Testis (tissue), 2 donors: ENCODE measurements at regions not wholly inside any gene's neighbourhood (a gene's known extent, or its start where the extent isn't known, plus 50 kb on each side); places are given as distances from the start of the nearest gene placed in this dataset.
"Not testable (repeated sequence)": the region's sequence is repeated elsewhere in the genome, so short reads cannot be mapped to it uniquely, and the experiment has no call there.

Experiments used
- DNase-seq: peaks from one replicate; pipeline ENCODE4 v3.0.0-alpha.2; 2019
- H3K27ac ChIP-seq, 2 donors: fragments of 200-600 bp; sonication (generic); one replicate each; pipeline ENCODE4 v1.5.1; 2019
- H3K27me3 ChIP-seq: fragments of 200-600 bp; sonication (generic); one replicate; pipeline ENCODE4 v1.5.1; 2019
- H3K36me3 ChIP-seq: fragments of 200-600 bp; sonication (generic); one replicate; pipeline ENCODE4 v1.5.1; 2017; ENCODE audit warnings: low read depth; ENCODE audit errors: missing control alignments
- H3K4me1 ChIP-seq: fragments of 200-600 bp; sonication (generic); one replicate; pipeline ENCODE4 v1.5.1; 2019
- H3K4me3 ChIP-seq, 2 donors: fragments of 200-600 bp; sonication (generic); one replicate each; pipeline ENCODE4 v1.5.1; 2017 to 2019
- H3K9me3 ChIP-seq: fragments of 200-600 bp; sonication (generic); one replicate; pipeline ENCODE4 v1.5.1; 2017
- CTCF ChIP-seq, 3 experiments: fragments of 450-650 bp in 2 of 3; fragments of 200-600 bp in 1 of 3; sonication (generic) in 1 of 3; IDR thresholded peaks; one replicate each; pipeline ENCODE4 v1.5.1; 2016 to 2019; ENCODE audit warnings: antibody characterized with exemption in 3 of 3, mild to moderate bottlenecking in 2 of 3, moderate library complexity in 1 of 3
- POLR2A ChIP-seq: fragments of 450-650 bp; IDR thresholded peaks from one replicate; pipeline ENCODE4 v1.6.1; 2017; ENCODE audit warnings: antibody characterized with exemption, mild to moderate bottlenecking, moderate library complexity
- WGBS, 2 donors: methylation state at CpG; one replicate each; pipeline ENCODE4 v1.1.5; 2018; 5-methylcytosine and 5-hydroxymethylcytosine counted together
- intact Hi-C: fragments of 100-400 bp; cut with DNase I; formaldehyde crosslinking; loops from one replicate; pipeline ENCODE4 v1.15.1; 2023; ENCODE audit warnings: low total_unique reads

- no peak for DNase-seq
- intact Hi-C loops, result no loop called here
- TF ChIP-seq POLR2A, result no peak
- WGBS, 2 donors, result 81 to 82% methylated on average over 6 of the region's 6 CpGs
- H3K4me3 ChIP-seq, result no peak overlapping the region
- no peaks in the 10 kb centered on the region for H3K36me3 ChIP-seq
- H3K27ac ChIP-seq, result no peak overlapping the region
- no peaks in the 10 kb centered on the region for H3K9me3 ChIP-seq
- H3K4me1 ChIP-seq, result no peaks in the 10 kb centered on the region
- no peaks in the 10 kb centered on the region for H3K27me3 ChIP-seq
These were observed 820.2 kb downstream of the TRIML1 start for GRCh38 chr4:188959424-188959823.

DNA sequence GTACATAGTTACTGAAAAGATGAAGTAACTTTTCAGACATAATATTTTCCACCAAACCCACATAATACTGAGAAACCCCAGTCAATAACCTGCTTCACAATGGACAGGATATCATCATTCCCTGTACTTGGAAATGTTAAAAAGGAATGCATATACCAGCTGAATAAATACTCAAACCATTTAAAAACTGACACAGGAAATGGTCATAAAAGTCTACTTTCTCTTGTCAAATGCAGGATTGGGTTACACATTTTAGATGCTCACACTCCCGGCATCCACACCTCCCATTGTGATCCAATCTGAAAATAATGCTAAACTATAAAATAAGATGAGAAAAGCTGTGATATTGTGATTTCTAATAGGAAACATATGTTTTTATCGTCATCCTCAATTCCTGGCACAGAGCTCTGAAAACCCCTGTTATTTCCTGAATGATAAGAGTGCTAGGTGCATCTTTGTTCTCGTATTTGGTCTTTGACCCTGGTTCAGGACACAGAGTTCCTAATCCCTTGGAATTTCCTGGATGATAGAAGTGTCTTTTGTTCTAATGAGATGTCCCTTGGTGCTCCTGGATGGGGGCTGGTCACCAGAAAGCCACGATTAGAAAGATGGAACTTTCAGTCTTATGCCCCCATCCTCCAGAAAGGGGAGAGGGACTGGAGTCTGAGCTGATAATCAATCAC is 821.3 kb downstream of the TRIML1 start:
- 34 to 35% methylated on average over 4 of the region's 4 CpGs for WGBS, 2 donors
- H3K4me1 ChIP-seq, result no peaks in the 10 kb centered on the region
- H3K4me3 ChIP-seq, result no peak overlapping the region
- no peaks in the 10 kb centered on the region for H3K9me3 ChIP-seq
- TF ChIP-seq POLR2A (no peak), CTCF (IDR thresholded peaks at IDR 0.05) (no peak)
- no peak overlapping the region for H3K27ac ChIP-seq
- intact Hi-C loops, result no loop called here
- H3K27me3 ChIP-seq, result no peaks in the 10 kb centered on the region
- DNase-seq, result no peak
- no peaks in the 10 kb centered on the region for H3K36me3 ChIP-seq

DNA sequence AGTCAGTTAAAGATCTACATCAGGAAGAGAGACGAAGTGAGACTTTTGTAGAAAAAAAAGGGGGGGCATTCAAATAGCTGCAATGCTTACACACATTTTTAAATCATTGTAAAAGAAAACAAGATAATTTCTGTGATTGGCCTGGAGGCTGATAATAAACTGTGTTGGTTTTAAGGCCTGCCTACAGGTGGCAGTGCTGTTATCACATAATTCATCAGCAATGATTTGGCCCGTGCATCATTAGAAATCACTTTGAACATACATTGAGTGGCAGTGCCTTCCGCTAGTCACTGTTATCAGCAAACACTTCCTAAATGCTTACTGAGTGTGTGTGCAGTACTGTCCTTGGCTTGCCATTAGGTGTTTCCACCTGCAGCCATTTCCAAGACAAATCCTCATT is 831.9 kb downstream of the TRIML1 start:
- H3K9me3 ChIP-seq, result no peaks in the 10 kb centered on the region
- WGBS, 2 donors, result 50% methylated on average over 3 of the region's 3 CpGs
- no peak for DNase-seq
- TF ChIP-seq CTCF (IDR thresholded peaks at IDR 0.05) (no peak), POLR2A (no peak)
- peaks cover 2% of the 10 kb centered on the region for H3K4me1 ChIP-seq
- H3K27ac ChIP-seq, result no peak overlapping the region
- H3K27me3 ChIP-seq, result no peaks in the 10 kb centered on the region
- no peak overlapping the region for H3K4me3 ChIP-seq
- no peaks in the 10 kb centered on the region for H3K36me3 ChIP-seq
- intact Hi-C loops, result no loop called here

DNA sequence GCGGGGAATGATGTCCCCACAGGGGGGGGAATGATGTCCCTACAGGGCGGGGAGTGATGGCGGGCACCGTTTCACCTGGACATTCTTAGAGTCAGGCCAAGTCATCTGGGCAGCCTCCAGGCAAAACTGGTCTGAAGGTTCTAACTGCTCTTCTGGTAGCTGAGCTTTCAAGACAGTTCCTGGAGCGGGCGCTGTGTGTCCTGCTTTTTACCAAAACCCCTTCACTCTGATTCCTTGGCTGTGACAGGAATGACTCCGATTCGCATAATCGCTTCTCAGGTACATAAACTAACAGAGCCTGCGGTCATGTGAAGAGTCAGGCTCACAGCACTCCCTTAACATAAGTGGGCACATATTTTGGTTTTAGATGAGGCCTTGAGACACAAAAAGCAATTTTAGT is 836.0 kb downstream of the TRIML1 start:
- TF ChIP-seq POLR2A (no peak), CTCF (IDR thresholded peaks at IDR 0.05) (no peak)
- DNase-seq, result no peak
- Histone ChIP-seq H3K27ac (no peak overlapping the region), H3K4me3 (no peak overlapping the region), H3K27me3 (no peaks in the 10 kb centered on the region), H3K9me3 (no peaks in the 10 kb centered on the region), H3K4me1 (peaks cover 4% of the 10 kb centered on the region), H3K36me3 (no peaks in the 10 kb centered on the region)
- intact Hi-C loops, result no loop called here
- WGBS, 2 donors, result 76 to 88% methylated on average over 8 to 9 of the region's 10 CpGs

- WGBS, 2 donors, result 0 to 13% methylated on average over 2 of the region's 2 CpGs
- Histone ChIP-seq H3K9me3 (no peaks in the 10 kb centered on the region), H3K4me3 (no peak overlapping the region), H3K27ac (no peak overlapping the region), H3K36me3 (no peaks in the 10 kb centered on the region), H3K4me1 (peaks cover 4% of the 10 kb centered on the region), H3K27me3 (no peaks in the 10 kb centered on the region)
- DNase-seq, result no peak
- no peak for TF ChIP-seq CTCF (IDR thresholded peaks at IDR 0.05)
- TF ChIP-seq POLR2A, result no peak
- intact Hi-C loops, result no loop called here
These were observed 837.4 kb downstream of the TRIML1 start for GRCh38 chr4:188976644-188977115.

DNA sequence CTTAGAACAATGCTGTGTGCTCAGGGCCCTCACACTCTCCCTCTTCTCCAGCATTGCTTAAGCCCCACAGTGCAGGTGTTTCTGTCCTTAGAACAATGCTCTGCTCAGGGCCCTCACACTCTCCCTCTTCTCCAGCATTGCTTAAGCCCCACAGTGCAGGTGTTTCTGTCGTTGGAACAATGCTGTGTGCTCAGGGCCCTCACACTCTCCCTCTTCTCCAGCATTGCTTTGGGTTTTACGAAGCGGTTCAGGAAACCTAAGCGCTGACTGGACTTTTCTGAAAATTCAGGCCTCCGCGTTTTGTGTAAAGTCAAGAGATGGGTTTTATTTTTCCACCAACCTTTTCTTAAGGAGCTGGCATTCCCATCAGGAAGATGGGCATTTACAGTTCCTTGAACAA is 838.0 kb downstream of the TRIML1 start:
- DNase-seq, H3K9me3 ChIP-seq, H3K27ac ChIP-seq, H3K4me1 ChIP-seq, H3K4me3 ChIP-seq, H3K27me3 ChIP-seq, intact Hi-C loops, H3K36me3 ChIP-seq: not testable (repeated sequence)
- 91 to 92% methylated on average over 6 of the region's 6 CpGs for WGBS, 2 donors
